AG04450 (cell line): ENCODE measurements at regions not wholly inside any gene's neighbourhood (a gene's known extent, or its start where the extent isn't known, plus 50 kb on each side); places are given as distances from the start of the nearest gene placed in this dataset.

Source experiments
- CTCF ChIA-PET: fragments of 300-600, 350-600 bp; formaldehyde crosslinking; extraction: SDS; loops from one replicate; lab custom pipeline; 2022; ENCODE audit warnings: antibody characterized with exemption, inconsistent platforms; lab: Charles Lee
- POLR2A ChIA-PET: fragments of 350-600 bp; formaldehyde crosslinking; extraction: SDS; loops from one replicate; lab custom pipeline; 2021; ENCODE audit warnings: antibody characterized with exemption, inconsistent platforms; lab: Yijun Ruan, JAX
- DNase-seq: peaks from one replicate; pipeline ENCODE4 v3.0.0-alpha.2; 2011; ENCODE audit warnings: low read depth, low spot score
- H3K27ac ChIP-seq: one replicate; pipeline ENCODE4 v1.5.1; 2012; ENCODE audit warnings: low read depth, low read length, control low read depth
- H3K27me3 ChIP-seq: one replicate; pipeline ENCODE4 v1.6.0; 2012; ENCODE audit warnings: low read length; ENCODE audit not compliant: control insufficient read depth, insufficient read depth
- H3K4me3 ChIP-seq: 2 replicates; pipeline ENCODE4 v1.5.1; 2011; ENCODE audit warnings: mild to moderate bottlenecking, low read depth, low read length, control low read depth
- H3K9me3 ChIP-seq: 2 replicates; pipeline ENCODE4 v1.5.1; 2012; ENCODE audit warnings: low read length; ENCODE audit not compliant: control insufficient read depth, insufficient read depth
- TF ChIP-seq, protein P1 (sequence below): IDR thresholded peaks from 2 replicates; pipeline ENCODE4 v1.5.1; 2011; ENCODE audit warnings: low read depth, low read length, control low read depth, inconsistent platforms

DNA sequence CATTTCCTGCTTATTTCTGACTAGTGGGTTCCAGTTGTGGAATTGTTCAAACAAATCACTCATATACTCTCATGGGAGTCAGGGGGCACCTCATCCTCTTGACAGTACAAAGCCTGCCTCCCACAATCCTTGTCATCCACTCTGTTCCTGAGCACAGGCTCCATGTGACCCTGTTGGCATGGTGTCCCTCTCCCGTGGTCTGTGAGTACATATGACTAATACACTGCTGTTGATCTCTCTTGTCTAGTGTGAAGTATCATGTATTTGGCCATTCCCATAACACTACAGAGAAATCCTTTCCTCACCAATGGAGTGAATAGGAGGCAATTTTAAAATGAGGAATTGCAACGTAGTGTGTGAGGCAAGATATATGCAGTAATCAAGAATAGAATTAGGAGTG lies 185.3 kb downstream of the OGFRL1 start:
- POLR2A ChIA-PET = no interaction called here
- TF ChIP-seq, protein P1, sequence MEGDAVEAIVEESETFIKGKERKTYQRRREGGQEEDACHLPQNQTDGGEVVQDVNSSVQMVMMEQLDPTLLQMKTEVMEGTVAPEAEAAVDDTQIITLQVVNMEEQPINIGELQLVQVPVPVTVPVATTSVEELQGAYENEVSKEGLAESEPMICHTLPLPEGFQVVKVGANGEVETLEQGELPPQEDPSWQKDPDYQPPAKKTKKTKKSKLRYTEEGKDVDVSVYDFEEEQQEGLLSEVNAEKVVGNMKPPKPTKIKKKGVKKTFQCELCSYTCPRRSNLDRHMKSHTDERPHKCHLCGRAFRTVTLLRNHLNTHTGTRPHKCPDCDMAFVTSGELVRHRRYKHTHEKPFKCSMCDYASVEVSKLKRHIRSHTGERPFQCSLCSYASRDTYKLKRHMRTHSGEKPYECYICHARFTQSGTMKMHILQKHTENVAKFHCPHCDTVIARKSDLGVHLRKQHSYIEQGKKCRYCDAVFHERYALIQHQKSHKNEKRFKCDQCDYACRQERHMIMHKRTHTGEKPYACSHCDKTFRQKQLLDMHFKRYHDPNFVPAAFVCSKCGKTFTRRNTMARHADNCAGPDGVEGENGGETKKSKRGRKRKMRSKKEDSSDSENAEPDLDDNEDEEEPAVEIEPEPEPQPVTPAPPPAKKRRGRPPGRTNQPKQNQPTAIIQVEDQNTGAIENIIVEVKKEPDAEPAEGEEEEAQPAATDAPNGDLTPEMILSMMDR = no peak
- no peak overlapping the region for H3K4me3 ChIP-seq
- peak overlapping the region; percentile 33 for H3K27ac ChIP-seq
- DNase-seq = peak; percentile 68
- H3K9me3 ChIP-seq = peaks cover 2% of the 10 kb centered on the region; the same call in 1 of the 2 replicates
- no peaks in the 10 kb centered on the region for H3K27me3 ChIP-seq
- CTCF ChIA-PET = no interaction called here

DNA sequence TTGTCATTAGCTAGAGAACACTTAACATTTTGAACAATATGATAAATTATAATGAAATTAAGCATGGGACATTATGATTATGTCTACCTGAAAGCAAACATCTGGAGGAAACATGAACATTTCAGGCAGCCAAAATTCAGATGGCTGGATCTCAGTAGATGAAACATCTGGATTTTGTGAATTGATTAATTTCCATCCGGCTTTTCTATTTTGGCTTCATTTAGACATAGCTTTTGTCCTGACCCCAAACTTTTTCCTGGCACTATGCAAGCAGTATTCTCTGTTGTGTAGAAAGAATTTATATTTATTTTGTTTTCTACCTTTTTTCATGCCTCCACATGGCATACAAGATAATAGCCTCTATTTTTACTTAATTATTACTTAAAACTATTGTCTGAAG lies 186.3 kb downstream of the OGFRL1 start:
- TF ChIP-seq, protein P1 = no peak
- H3K4me3 ChIP-seq = no peak overlapping the region
- no peaks in the 10 kb centered on the region; the same call in 1 of the 2 replicates for H3K9me3 ChIP-seq
- no peak for DNase-seq
- CTCF ChIA-PET = no interaction called here
- H3K27me3 ChIP-seq = no peaks in the 10 kb centered on the region
- POLR2A ChIA-PET = no interaction called here
- H3K27ac ChIP-seq = no peak overlapping the region

DNA sequence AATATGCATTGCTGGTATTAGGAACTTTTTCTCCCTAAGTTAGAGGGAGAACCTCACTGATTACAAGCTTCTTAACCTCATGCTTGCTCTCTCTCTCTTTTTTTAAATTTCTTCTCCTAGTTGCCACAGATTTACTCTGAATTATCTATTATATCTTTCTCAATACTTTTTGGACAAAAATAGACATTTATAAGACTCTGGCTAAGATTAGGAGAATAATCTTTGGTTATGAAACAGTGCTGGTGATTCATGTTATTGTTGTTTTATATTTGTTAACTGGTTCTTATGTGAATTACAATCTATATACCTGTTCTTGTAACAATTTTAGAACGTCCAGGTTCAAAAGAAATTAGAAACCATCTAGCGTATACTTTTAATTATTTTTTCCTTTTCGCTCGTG lies 187.8 kb downstream of the OGFRL1 start:
- Histone ChIP-seq H3K4me3 (no peak overlapping the region), H3K27ac (no peak overlapping the region), H3K27me3 (no peaks in the 10 kb centered on the region), H3K9me3 (no peaks in the 10 kb centered on the region)
- no peak for DNase-seq
- TF ChIP-seq, protein P1 = no peak
- ChIA-PET CTCF (interaction anchor here (1.7 kb wide), 1 partner anchor 10 kb away, joined by 4 read pairs; no protein-coding TSS in a partner anchor), POLR2A (no interaction called here)

DNA sequence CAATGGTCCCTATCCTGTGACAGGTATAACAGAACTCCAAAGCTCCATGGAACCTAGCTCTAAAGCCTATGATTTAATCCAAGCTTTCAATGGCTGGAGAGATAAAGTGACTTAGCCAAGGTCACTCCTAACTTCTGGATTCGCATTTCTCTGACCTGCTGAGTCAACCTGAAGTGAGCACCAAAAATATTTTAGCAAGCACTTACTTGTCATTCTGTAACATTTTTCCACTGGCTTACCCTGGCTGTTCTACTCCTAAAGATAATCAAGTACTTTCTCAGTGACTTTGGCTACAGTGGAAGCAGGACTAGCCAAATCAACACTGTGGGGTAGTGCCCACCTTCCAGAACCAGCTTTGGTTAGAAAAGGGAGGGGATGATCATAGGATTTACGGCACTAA lies 188.3 kb downstream of the OGFRL1 start:
- TF ChIP-seq, protein P1 = no peak
- POLR2A ChIA-PET = no interaction called here
- H3K27ac ChIP-seq = no peak overlapping the region
- CTCF ChIA-PET = interaction anchor here (1.7 kb wide), 1 partner anchor 9 kb away, joined by 4 read pairs; no protein-coding TSS in a partner anchor
- no peaks in the 10 kb centered on the region for H3K27me3 ChIP-seq
- no peak overlapping the region for H3K4me3 ChIP-seq
- no peak for DNase-seq
- no peaks in the 10 kb centered on the region for H3K9me3 ChIP-seq

DNA sequence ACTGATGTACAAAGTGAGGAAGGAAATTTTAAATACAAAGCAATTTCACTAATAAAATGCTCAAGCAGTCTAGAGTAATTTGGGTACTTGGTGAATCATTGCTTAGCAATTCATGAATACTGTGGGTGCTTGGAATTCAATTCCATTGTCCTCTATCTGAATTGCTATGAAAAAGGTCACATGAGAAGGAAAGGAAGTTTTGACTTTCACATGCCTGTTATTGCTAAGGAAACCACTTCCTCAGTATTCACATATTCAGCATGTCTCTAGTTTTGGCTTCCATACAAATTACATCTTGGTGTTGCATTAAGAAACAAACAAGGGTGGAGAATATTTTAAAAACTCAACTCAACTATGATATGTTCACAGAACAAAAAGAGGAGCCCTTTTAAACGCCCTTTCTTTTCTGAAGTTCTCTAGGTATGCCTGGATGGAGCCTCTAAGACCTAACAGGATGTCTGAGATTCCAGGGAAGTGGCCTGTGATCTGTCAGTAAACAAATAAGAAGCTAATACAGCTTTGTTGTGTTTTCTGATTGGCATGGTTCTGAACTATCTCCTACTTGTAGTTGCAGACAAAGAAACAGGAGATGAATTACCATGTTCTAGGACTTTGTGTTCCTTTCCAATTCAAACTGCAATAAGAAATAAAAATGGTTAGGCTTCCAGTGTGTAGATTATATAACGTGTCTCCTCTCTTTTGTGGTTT lies 190.4 kb downstream of the OGFRL1 start:
- H3K4me3 ChIP-seq = no peak overlapping the region

More for the DNA sequence above, 190.4 kb downstream of the OGFRL1 start:
- DNase-seq = peak; percentile 74
- TF ChIP-seq, protein P1 = no peak
- Histone ChIP-seq H3K27ac (peak overlapping the region; percentile 80), H3K27me3 (no peaks in the 10 kb centered on the region), H3K9me3 (no peaks in the 10 kb centered on the region)
- CTCF ChIA-PET = no interaction called here
- POLR2A ChIA-PET = interaction anchor here (2.1 kb wide), 1 partner anchor 10 kb away, joined by 24 read pairs; no protein-coding TSS in a partner anchor
